GM23338 (cell line): ENCODE measurements at regions not wholly inside any gene's neighbourhood (a gene's known extent, or its start where the extent isn't known, plus 50 kb on each side); places are given as distances from the start of the nearest gene placed in this dataset.
A peak's percentile ranks its signal among the peaks of the same experiment; 100 is the strongest.

Experiments
- ATAC-seq: fragments of 200-7000 bp; cut with Tn5 transposase; 3 replicates; pipeline ENCODE4 v1.9.1; 2020
- DNase-seq: peaks from one replicate; pipeline ENCODE4 v3.0.0-alpha.2; 2015; ENCODE audit warnings: low spot score
- H2AFZ ChIP-seq: fragments of 200-600 bp; sonication (generic); 2 replicates; pipeline ENCODE4 v1.8.0; 2016; ENCODE audit warnings: antibody characterized with exemption, mild to moderate bottlenecking, moderate library complexity
- H3F3A ChIP-seq: fragments of 200-600 bp; sonication (generic); replicated peaks from 2 replicates; pipeline ENCODE4 v1.8.0; 2017; ENCODE audit warnings: antibody characterized with exemption, mixed run types, low read depth
- H3K27ac ChIP-seq: fragments of 200-600 bp; sonication (generic); 2 replicates; pipeline ENCODE4 v1.6.1; 2016; ENCODE audit warnings: low read depth
- H3K27me3 ChIP-seq: fragments of 200-600 bp; sonication (generic); 2 replicates; pipeline ENCODE4 v1.8.0; 2016; ENCODE audit warnings: mild to moderate bottlenecking, mixed run types, moderate library complexity; ENCODE audit not compliant: insufficient read depth
- H3K36me3 ChIP-seq: fragments of 200-600 bp; sonication (generic); 2 replicates; pipeline ENCODE4 v1.8.0; 2016; ENCODE audit warnings: mild to moderate bottlenecking; ENCODE audit not compliant: insufficient read depth
- H3K4me1 ChIP-seq: fragments of 200-600 bp; sonication (generic); 2 replicates; pipeline ENCODE4 v1.8.0; 2016; ENCODE audit warnings: mild to moderate bottlenecking, moderate library complexity; ENCODE audit not compliant: insufficient read depth
- H3K4me2 ChIP-seq: fragments of 200-600 bp; sonication (generic); 2 replicates; pipeline ENCODE4 v1.7.1; 2017; ENCODE audit warnings: mixed run types
- H3K4me3 ChIP-seq: fragments of 200-600 bp; sonication (generic); 2 replicates; pipeline ENCODE4 v1.6.1; 2016; ENCODE audit warnings: mixed run types
- H3K79me2 ChIP-seq: fragments of 200-600 bp; sonication (generic); replicated peaks from 2 replicates; pipeline ENCODE4 v1.8.0; 2017; ENCODE audit warnings: mild to moderate bottlenecking; ENCODE audit not compliant: insufficient read depth
- H3K9me2 ChIP-seq: fragments of 200-600 bp; sonication (generic); 2 replicates; pipeline ENCODE4 v1.8.0; 2017; ENCODE audit not compliant: insufficient read depth
- H4K20me1 ChIP-seq: fragments of 200-600 bp; sonication (generic); replicated peaks from 2 replicates; pipeline ENCODE4 v1.8.0; 2017; ENCODE audit warnings: mild to moderate bottlenecking; ENCODE audit not compliant: insufficient read depth
- H3K27ac Mint-ChIP-seq: 2 replicates; pipeline ENCODE4 v1.8.0; 2020; ENCODE audit warnings: inconsistent platforms, mild to moderate bottlenecking, moderate library complexity, mixed read lengths
- H3K27me3 Mint-ChIP-seq: 3 replicates; pipeline ENCODE4 v1.8.0; 2022; ENCODE audit warnings: low read depth, mild to moderate bottlenecking, moderate library complexity, mixed read lengths, inconsistent platforms; ENCODE audit not compliant: insufficient read depth, poor library complexity
- H3K36me3 Mint-ChIP-seq: 3 replicates; pipeline ENCODE4 v1.8.0; 2021; ENCODE audit warnings: low read depth, mild to moderate bottlenecking, inconsistent platforms, moderate library complexity, mixed read lengths
- H3K4me1 Mint-ChIP-seq: 3 replicates; pipeline ENCODE4 v1.8.0; 2020; ENCODE audit warnings: mild to moderate bottlenecking, inconsistent platforms, mixed read lengths
- H3K4me3 Mint-ChIP-seq: 3 replicates; pipeline ENCODE4 v1.8.0; 2021; ENCODE audit warnings: moderate library complexity, mild to moderate bottlenecking, inconsistent platforms, mixed read lengths
- H3K9me3 Mint-ChIP-seq: 3 replicates; pipeline ENCODE4 v1.8.0; 2020; ENCODE audit warnings: moderate library complexity, mild to moderate bottlenecking, inconsistent platforms, mixed read lengths
- REST ChIP-seq: IDR thresholded peaks from one replicate; pipeline ENCODE4 v1.6.1; 2018; ENCODE audit warnings: antibody characterized with exemption; ENCODE audit not compliant: unreplicated experiment
- ZNF462 ChIP-seq: fragments of 250-450 bp; sonication (Bioruptor Pico); IDR thresholded peaks from 2 replicates; pipeline ENCODE4 v1.5.0; 2020; ENCODE audit warnings: mild to moderate bottlenecking, moderate library complexity

- H3K4me1 Mint-ChIP-seq: no peaks in the 10 kb centered on the region
- no peak overlapping the region for H3K4me2 ChIP-seq
- H2AFZ ChIP-seq: no peak overlapping the region
- no peak overlapping the region for H3K4me3 Mint-ChIP-seq
- DNase-seq (no peak), ATAC-seq (no peak)
- no peaks in the 10 kb centered on the region for H3K27me3 Mint-ChIP-seq
- H3K79me2 ChIP-seq: no peaks in the 10 kb centered on the region
- no peak overlapping the region for H3K27ac ChIP-seq
- H3K36me3 Mint-ChIP-seq: peaks cover 3% of the 10 kb centered on the region; the same call in 1 of the 3 replicates
- peaks cover 15% of the 10 kb centered on the region; the same call in 2 of the 3 replicates for H3K9me3 Mint-ChIP-seq
- H3K4me1 ChIP-seq: no peaks in the 10 kb centered on the region
- no peak overlapping the region for H3K27ac Mint-ChIP-seq
- H3K27me3 ChIP-seq: no peaks in the 10 kb centered on the region
- no peaks in the 10 kb centered on the region for H4K20me1 ChIP-seq
- H3K9me2 ChIP-seq: peaks cover 26% of the 10 kb centered on the region; the same call in 1 of the 2 replicates
- H3F3A ChIP-seq: no peaks in the 10 kb centered on the region
- H3K4me3 ChIP-seq: no peak overlapping the region
- no peaks in the 10 kb centered on the region for H3K36me3 ChIP-seq
- TF ChIP-seq ZNF462: no peak
- TF ChIP-seq REST: peak; percentile 35
Observed at GRCh38 chr2:48838029-48838428, 82.5 kb upstream of the LHCGR start.
